ENCODE measurements at regions not wholly inside any gene's neighbourhood (a gene's known extent, or its start where the extent isn't known, plus 50 kb on each side); places are given as distances from the start of the nearest gene placed in this dataset.

DNA sequence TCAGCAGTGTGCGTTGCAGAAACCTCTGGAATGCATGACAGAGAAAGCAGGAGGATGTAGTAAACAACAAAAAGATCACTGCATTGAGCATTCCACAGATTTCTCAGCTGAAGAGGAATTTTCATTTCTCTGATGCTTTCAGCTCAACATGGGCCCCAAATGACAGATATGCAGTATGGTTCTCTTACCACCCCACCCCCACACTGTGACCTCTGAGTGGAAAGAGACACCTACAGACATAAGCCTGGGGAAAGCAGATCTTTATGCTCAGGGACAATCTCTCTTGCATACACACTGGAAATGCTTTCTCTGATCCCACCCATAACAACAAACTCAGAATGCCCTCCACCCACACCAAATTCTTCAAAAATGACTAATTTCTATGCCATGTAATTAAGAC lies 983.7 kb upstream of the LCORL start:
- DNase-seq, result no peak

DNA sequence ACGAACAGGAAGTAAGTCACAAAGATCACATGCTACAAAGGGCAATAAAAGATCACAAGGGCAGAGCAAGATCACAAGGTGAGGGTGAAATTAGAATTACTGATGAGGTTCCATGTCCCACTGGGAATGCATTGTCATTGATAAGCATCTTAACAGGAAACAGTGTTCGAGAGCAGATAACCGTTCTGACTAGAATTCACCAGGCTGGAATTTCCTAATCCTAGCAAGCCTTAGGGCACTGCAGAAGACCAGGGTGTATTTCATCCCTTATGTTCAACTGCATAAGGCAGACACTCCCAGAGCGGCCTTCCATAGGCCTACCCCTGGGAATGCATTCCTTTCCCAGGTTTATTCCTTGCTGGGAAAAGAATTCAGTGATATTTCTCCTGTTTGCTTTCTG lies 980.6 kb upstream of the LCORL start:
- no peak for DNase-seq

DNA sequence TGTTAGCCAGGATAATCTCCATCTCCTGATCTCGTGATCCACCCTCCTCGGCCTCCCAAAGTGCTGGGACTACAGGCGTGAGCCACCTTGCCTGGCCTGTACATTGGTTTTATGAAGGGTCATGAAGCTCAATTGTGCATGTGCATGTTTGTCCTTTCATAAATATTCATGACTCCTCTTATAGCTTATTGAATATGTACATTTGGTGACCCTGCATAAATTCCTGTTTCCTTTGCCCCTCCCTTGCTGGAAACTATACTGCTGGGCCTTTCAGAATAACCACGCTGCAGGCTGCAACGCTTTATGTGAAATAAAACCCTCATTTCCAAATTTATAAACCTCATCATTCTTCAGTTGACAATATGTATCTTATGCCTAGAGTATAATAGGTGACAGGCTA lies 978.0 kb upstream of the LCORL start:
- no peak for DNase-seq

DNA sequence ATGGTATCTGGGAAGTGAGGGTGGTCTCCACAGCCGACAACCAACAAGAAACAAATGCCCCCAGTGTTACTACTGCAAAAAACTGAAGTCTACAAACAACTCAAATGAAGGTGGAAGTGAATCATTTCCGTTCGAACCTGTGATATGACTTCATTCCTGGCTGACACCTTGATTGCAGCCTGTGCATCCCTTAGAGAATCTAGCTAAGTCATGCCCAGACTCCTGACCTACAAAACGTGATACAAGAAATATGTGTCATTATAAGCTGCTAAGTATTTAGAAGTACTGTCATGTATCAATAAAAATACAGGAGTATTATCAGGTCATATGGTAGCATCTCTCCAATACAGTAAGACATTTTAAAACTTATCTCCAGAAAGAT lies 959.7 kb upstream of the LCORL start:
- no peak for DNase-seq

DNA sequence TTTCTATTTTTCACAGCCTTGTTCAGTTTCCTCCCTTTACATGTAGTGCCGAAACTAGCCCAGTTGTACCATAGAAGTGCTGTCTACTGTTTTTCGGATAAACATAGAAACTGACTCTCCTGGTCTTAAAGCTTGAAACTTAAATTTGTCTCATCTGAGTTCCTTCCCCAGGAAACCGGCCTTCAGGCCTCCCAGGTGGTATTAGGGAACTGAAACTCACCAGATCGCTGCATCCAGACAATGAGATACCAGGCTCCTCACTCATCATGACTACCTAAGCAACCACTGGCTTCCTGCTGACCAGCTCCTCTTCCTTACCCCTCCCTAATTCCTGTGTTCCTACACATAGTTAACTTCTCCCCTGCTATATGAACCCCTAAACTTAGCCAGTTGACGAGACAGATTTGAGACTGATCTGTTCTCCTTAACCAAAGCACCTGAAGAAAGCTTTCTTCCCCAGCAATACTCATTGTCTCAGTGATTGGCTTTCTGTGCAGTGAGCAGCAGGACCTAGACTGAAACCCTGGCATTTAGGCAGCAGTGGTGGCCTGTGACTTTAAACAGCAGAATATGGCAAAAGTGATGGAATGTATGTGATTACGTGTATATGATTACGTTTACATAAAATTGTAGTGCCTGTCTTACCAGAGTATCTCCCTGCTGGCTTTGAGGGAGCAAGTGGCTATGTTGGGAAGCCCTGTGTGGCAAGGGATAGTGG lies 959.1 kb upstream of the LCORL start:
- no peak for DNase-seq

DNA sequence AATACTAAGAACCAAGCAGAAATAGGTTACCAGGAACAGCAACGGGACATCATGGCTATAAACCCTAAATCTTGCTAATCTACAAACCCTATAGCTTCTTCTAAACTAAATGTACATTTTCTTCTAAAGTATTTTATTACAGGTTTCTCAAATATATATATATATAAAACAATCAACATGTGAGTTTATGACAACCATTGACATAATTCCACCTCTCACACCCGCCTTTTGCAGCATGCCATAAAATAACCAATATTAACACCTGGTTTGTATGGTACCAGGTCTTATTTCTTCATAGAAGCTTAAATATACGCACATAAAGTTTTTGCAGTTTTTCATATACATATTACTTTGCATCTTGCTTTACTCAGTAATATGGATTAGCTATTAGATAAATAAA lies 955.3 kb upstream of the LCORL start:
- no peak for DNase-seq

DNA sequence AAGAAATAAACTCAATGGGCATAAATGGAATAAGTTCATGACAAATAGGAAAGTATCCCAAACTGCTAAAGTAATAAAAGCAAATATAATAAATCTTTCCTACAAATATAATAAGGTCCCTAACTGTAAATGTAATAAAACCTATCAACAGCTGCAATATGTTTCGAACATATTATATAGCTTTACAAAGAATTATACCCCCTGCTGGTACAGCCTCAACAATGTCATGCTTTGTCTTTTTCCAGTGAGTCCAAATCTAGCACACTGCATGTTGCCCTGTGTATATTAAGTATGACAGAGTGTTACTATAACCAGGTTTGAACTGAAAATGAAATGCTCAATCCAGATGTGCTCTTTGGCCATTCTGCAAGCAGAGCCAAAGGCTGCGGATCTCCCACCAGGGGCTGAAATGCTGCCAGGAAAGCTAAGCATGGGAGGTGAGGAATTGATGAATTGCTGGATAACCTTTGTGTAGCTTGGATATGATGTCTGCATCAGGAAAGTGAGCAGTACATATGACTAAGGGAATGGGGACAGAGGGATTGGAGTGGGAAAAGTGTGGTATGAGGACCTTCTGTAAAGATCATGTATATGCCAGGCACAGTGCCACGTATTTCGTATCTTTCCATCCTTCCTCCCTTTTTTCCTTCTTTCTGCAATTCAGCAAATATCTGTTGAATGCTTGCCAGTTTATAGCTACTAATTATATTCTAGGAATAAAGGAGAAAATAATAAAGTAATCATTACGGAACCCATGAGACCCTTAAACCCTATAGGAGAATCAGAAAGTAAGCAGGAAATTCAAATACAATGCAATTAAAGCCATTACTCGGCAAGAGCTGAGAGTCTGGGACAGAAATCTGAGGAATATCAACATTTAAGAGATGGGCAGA lies 954.6 kb upstream of the LCORL start:
- no peak for DNase-seq

DNA sequence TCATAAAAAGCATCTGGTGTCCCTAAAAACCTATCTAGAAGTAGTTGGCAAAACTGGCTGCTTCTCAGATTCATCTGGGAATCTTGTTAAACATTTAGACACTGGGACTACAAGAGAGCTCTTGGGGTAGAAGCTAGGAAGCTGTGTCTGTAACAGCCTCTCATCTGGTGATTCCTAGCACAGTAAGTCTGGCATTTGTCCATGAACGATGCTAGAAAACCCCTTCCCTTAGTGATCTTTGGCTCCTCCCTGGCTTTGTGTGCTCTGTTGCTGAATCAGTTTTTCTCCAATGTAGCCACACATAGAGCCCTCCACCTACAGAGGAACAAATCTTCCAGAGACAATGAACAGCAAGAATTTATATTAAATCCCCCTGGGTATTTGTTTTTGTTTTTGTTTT lies 951.7 kb upstream of the LCORL start:
- DNase-seq, result no peak

DNA sequence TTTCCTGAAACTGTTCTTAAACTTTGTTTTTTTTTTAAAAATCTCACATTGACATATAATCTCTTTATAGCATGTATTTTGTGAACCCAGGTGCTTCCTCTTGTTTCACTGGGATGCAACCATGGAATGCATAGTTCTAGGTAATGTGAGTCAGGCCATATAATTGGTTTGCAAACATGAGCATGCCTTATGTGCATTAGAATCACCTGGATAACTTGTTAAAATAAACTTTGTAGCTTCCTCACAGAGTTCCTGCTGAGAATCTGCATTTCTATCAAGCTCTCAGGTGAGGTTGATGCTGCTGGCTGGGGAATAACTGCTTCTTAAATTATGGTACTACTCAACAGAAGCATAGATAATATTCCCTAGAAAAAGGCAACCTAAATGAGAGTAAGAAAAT lies 940.3 kb upstream of the LCORL start:
- DNase-seq, result no peak

DNA sequence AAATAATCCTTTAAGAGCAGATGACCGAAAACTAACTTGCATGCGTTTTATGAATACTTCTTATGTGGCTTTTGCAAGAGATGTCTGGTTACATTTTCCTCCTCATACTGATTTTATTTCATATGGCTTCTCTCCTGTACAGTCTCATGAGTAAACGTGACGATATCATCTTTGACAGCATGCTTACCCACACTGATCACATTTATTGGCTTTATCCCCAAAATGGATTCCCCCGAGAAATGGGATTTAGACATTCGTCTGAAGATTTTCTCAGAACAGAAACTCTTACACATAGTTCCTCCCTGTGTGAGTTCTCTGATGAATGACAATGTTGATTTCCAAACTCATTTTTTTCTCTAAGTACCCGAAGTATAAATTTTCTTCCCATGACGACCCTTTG lies 939.7 kb upstream of the LCORL start:
- DNase-seq, result no peak

DNA sequence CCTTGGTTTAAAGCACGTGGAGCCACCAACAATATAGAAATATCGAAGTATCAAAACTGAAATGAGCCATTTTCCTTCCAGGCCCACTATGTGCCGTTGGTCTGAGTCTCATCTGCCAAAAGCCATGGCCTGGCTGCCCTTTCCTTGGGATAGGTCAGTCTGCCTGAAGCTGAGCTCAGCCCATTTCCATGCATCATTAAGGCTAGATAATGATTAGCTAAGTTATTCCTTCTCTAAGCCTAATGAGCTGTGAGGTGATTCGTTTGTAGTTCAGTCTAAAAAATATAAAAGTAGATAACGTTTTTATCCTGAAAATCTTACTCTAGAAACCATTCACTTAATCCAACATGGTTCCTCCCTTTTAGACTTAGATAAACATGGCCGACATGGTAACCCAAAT lies 936.2 kb upstream of the LCORL start:
- no peak for DNase-seq

DNA sequence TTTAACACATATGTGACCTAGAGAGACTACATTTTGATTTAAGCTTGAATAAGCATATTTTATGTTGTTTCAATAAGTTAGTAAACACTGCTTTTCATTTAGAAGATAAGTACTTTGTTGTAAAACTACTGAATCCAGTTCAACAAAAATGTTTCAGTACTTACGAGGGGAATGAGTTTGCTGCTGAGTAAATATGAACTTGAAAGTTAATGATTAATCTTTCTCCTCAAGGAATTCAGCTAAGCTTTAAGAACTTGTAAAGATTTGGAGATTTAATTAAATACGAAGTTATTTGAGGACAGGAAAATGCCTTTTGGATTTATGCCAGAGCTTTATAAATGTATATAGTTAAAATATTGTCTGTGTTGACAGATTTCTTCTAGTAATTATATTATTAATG lies 933.0 kb upstream of the LCORL start:
- no peak for DNase-seq

DNA sequence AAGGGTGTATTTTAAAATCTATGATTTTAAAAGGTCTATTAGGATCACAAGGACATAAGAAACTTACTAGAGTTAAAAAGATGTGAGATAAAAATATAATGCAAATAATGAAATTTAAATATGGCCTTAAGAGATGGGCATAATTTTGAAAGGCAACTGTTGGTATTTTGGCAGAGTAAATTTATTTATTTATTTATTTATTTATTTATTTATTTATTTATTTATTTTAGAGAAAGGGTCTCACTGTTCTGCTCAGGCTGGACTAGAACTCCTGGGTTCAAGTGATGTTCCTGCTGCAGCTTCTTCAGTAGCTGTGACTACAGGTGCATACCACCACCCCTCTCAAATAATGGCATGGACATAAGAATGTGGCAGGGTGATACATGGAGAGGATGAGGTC lies 932.1 kb upstream of the LCORL start:
- no peak for DNase-seq

DNA sequence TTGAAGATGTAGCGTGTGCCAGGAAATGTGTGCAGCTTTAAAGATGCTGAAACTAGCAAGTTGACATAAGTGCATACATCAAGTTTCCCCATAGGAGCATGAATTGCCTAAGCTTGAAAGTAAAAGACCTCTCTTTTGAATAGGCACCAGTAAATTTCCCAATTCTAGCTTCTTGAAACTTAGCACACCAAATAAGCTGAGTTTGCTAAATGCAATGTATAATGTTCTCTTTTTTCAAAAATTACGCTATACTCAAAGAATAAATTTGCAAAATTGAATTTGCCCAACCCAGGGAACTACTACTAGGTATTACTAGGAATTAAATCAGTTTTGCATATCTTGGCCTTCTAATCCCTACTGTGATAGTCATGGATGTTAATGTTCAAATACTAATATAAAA lies 923.9 kb upstream of the LCORL start:
- DNase-seq, result no peak

DNA sequence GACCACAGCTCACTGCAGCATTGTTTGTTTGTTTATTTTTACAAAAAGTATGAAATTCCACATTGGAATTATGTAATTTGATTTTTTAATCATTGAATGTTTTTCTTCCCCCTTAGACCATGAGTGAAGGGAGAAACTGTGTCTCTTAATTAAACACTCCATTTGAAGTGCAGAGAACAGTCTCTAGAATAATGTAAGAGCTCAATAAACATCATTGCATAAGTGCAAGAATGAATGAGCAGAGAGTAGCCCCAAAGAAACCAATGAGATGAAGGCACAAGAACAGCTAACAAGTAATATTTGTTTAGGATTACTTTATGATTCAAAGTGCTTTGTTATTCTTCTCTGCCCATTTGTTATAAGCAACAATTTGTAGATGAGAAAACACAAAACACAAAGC lies 921.3 kb upstream of the LCORL start:
- no peak for DNase-seq

DNA sequence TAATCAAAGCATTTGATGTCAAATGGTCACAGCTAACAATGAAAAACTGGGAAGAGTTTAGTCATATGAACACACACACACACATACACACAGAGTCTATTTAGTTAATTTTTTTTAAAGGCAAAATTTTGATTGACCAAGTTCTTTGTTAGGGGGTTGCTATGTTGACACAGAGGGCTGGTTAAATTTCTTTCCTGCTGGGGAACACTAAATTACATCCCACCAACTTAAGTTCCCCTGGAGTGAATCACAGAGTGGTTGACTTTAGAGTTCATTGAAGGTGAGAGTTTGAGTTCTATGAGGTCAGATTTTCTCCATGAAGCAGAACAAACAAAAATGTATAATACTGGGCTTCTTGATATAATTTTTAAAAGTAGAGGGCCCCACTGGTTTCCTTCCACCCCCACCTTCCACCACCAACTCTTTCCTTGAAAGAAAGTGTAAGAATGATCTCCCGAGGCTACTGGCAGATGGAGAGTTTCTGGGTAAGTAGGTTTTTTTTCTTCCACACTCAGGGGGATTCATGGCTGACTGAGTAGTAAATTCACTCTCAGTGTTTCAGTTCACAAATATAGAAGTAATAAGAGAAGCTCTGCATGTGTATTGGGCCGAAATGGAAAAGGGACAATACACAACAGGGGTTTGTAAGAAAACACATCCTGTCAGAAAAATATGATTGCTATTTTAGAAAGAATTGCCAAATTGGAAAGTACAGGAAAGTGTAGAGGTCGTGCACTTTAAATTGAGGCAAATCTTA lies 917.0 kb upstream of the LCORL start:
- DNase-seq, result no peak

DNA sequence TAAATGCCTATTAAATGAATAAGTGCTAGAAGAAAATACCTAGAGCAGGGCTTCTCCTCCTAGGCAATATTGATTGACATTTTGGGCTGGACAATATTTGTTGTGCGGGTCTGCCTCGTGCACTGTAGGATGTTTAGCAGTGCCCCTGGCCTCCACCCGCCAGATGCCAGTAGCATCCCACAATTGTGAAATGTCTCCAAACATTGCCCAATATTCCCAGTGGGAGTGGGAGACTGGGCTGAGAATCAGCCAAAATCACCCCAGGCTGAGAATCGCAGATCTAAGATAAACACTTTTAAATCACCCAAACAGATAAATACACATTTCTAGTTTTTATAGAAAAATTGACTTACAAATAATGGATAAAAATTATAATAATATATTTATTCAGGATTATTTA lies 916.2 kb upstream of the LCORL start:
- no peak for DNase-seq

DNA sequence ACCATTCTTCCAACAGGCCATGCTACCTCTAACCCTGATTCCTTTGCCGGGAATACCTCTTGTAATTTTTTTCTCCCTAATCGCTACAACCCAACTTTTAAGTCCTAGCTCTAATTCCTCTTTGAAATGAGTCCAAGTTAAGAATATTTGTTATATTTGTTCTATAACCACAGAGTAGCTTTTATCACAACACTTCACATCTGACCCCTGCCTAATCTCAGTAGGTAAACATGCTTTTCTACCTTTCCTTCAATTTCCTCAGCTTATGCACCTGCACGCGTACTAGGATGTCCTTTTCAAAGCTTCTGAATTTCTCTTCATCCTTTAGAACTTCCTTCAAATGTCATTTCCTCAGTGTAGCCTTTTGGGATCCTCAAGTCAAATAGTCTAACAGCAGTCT lies 915.5 kb upstream of the LCORL start:
- DNase-seq, result no peak

DNA sequence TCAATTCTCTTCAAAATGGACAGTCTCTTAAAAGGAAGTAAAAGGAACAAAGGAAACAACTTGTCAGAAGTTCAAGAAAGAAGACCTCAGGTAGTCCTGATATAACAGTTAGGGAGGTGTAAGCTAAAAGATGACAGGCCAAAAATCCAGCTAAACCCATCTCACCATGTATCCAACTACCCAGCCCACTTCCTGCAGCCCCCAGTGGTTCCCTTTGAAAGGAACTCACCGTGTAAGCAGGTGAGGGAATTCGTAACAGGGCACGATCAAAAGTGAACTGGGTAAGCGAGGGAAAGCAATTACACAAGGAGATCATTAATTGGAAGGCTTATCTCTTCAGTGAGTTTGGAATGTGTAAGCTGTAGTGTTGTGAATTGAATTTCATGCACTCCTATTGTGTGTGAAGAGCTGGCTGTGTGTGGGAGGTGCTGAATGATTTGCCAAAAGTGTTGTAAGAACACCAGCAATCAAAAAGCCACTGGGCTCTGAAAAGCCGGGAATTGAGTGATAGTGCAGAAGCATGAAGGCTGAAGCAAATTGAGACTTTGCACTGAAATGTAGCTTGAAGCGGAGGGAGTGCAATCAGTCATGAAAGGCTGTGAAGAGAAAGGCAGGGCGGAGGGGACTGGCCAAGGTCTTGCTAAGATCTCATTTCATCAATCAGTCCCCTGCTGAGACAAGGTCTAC lies 914.2 kb upstream of the LCORL start:
- no peak for DNase-seq

DNA sequence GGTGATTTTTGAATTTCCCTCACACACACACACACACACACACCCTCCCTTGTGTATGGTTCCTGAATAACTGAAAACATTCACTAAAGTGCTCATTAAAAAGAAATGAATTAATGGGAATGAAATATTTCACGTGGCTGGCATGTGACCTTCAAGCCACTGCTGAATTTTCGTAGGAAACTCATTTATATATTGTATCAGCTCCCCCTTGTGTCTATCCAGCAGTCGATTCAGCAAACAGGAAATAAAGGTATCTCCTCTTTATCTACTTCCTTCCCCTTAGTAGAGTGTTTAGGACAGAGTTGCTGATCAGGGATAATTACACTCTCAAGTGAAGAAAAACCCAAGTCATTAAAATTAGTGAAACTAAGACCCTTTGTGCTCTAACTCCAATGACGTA lies 912.6 kb upstream of the LCORL start:
- no peak for DNase-seq

DNA sequence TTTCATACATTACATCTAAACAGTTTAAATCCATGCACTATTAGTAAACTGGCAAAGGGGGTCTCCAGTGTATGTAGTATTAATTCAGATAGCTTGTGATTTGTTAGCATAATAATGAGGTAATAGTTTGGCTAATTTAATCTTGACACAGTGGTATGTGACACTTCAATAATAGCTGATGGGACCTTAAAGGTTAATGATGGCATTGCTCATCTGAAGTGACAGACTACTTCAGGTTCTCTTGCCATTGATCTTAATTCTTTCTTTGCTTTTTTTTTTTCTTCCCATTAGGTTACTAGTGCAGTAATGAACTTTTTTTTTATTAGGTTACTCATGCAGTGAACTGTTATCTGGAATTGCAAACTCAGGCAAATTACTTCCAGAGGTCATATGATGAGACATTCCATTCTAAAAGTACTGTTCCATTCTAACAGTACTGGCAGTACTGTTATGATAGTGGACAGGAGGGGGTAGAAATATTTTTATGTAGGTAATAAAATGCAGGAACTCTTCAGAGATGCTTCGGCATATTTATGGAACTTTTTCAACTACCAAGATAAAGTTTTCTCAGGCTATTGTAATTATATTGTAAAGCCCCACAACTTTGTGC lies 911.3 kb upstream of the LCORL start:
- no peak for DNase-seq

DNA sequence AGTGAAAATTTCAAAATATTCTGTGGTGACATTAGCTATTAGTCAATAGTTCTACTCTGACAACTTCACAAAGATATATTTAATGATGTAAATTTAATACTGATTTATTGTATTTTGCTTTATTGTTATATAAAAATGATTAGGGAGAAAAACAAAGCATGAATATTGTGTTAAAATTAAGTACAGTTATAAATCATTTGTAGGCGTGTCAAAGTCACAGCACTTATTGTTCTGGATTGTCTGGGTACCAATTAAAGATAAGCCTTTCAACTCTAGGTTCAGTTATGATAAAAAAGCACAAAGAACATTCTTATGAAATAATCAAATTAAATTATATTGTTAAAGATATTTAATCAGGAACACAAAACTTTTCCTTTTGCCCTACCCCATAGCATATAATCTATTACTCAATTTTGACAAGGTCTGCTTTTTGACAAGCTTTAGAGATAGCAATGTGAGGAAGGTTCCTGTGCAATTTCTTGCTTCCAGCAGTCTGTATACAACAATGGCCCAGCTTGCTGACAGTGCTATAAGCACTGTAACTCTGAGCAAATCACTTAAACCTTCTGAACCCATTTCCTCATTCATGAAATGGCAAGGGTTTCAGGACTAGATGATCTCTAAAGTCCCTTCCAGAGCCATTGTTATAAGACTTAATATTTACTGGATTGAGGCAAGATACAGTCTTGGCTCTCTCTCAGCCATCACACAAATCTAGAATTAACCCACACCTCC lies 910.3 kb upstream of the LCORL start:
- DNase-seq, result no peak
